ENCODE measurements at regions not wholly inside any gene's neighbourhood (a gene's known extent, or its start where the extent isn't known, plus 50 kb on each side); places are given as distances from the start of the nearest gene placed in this dataset.

DNA sequence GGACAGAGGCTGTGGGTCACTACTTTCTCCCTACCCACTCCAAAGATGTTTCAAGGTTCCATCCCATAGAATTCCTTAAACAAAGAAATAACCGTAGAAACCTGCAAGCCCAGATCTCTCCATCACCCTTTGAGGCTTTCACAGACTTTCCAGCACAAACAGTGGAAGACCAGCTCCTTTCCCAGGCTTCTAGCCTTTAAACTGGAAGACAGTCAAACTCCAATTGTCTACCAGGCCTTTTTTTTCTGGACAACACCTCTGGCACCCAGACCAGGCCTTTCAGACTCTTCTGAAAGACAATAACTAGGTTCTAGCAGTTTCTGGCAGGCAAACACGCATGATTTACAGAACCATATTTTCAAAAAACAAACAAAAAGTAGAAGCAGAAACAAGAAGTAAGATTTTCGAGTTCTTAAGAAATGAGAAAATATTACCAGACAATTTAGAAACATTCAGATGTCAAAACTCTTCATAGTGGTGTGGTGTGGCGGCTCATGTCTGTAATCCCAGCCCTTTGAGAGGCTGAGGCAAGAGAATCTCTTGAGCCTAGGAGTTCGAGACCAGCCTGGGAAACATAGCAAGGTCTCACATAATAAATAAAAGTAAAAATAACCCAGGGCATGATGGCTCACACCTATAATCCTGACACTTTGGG is 73.0 kb upstream of the EPCAM start:
- TF ChIP-seq, protein P1, sequence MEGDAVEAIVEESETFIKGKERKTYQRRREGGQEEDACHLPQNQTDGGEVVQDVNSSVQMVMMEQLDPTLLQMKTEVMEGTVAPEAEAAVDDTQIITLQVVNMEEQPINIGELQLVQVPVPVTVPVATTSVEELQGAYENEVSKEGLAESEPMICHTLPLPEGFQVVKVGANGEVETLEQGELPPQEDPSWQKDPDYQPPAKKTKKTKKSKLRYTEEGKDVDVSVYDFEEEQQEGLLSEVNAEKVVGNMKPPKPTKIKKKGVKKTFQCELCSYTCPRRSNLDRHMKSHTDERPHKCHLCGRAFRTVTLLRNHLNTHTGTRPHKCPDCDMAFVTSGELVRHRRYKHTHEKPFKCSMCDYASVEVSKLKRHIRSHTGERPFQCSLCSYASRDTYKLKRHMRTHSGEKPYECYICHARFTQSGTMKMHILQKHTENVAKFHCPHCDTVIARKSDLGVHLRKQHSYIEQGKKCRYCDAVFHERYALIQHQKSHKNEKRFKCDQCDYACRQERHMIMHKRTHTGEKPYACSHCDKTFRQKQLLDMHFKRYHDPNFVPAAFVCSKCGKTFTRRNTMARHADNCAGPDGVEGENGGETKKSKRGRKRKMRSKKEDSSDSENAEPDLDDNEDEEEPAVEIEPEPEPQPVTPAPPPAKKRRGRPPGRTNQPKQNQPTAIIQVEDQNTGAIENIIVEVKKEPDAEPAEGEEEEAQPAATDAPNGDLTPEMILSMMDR (IDR thresholded peaks at IDR 0.05), result no peak
- TF ChIP-seq POLR2A (IDR thresholded peaks at IDR 0.05), result no peak
